ENCODE measurements at regions not wholly inside any gene's neighbourhood (a gene's known extent, or its start where the extent isn't known, plus 50 kb on each side); places are given as distances from the start of the nearest gene placed in this dataset.

DNA sequence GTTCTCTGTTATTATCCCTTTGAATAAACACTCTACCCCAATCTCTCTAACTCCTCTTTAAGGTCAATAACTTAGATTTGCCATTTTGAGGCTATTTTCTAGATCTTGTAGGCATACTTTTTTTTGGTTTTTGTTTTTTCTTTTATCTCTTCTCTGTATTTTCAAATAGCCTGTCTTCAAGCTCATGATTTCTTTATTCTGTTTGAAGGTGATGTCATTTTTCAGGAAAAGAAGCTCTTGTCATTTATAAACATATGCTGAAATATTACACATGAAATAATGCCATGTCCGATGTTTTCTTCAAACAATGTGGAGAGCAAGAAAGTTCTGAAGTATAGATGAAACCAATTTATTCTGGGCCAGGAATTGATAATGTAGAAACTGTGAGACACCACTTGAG is 57.5 kb upstream of the CABCOCO1 start:
- Histone ChIP-seq H3K27me3 (no peaks in the 10 kb centered on the region), H3K4me1 (no peaks in the 10 kb centered on the region), H3K4me3 (no peak overlapping the region), H3K9me3 (no peaks in the 10 kb centered on the region), H3K27ac (no peak overlapping the region), H3K36me3 (no peaks in the 10 kb centered on the region)
- TF ChIP-seq, protein P1, sequence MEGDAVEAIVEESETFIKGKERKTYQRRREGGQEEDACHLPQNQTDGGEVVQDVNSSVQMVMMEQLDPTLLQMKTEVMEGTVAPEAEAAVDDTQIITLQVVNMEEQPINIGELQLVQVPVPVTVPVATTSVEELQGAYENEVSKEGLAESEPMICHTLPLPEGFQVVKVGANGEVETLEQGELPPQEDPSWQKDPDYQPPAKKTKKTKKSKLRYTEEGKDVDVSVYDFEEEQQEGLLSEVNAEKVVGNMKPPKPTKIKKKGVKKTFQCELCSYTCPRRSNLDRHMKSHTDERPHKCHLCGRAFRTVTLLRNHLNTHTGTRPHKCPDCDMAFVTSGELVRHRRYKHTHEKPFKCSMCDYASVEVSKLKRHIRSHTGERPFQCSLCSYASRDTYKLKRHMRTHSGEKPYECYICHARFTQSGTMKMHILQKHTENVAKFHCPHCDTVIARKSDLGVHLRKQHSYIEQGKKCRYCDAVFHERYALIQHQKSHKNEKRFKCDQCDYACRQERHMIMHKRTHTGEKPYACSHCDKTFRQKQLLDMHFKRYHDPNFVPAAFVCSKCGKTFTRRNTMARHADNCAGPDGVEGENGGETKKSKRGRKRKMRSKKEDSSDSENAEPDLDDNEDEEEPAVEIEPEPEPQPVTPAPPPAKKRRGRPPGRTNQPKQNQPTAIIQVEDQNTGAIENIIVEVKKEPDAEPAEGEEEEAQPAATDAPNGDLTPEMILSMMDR (IDR thresholded peaks at IDR 0.05) = no peak
- TF ChIP-seq POLR2A (IDR thresholded peaks at IDR 0.05) = no peak
- 78 to 90% methylated on average over 1 of the region's 1 CpG for WGBS, 2 donors
- intact Hi-C loops (cut with DNase I) = no loop called here
- no peak for DNase-seq

DNA sequence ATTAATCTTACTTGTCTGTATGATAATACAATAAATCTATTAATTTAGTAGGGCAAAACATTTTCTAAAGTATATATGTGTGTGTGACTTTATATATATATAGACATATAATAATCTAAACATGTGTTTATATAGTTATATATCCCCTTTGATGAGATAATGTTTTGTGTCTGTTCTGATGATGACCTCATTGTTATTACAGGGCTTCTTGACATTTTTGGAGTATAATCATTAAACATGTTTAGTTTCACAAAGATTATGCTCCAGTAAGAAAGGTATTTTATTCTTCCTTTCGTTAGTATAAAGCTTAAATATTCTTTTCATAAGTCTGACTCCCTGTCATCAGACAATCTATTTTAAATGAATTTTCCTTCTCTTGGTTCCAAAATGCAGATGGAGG is 62.3 kb upstream of the CABCOCO1 start:
- H3K4me1 ChIP-seq = no peaks in the 10 kb centered on the region
- intact Hi-C loops (cut with DNase I) = no loop called here
- H3K27ac ChIP-seq = no peak overlapping the region
- no peaks in the 10 kb centered on the region for H3K27me3 ChIP-seq
- H3K36me3 ChIP-seq = no peaks in the 10 kb centered on the region
- no peaks in the 10 kb centered on the region for H3K9me3 ChIP-seq
- no peak overlapping the region for H3K4me3 ChIP-seq
- no peak for TF ChIP-seq POLR2A (IDR thresholded peaks at IDR 0.05)
- TF ChIP-seq, protein P1 (IDR thresholded peaks at IDR 0.05) = no peak
- DNase-seq = no peak
- 13 to 33% methylated on average over 1 of the region's 1 CpG for WGBS, 2 donors

DNA sequence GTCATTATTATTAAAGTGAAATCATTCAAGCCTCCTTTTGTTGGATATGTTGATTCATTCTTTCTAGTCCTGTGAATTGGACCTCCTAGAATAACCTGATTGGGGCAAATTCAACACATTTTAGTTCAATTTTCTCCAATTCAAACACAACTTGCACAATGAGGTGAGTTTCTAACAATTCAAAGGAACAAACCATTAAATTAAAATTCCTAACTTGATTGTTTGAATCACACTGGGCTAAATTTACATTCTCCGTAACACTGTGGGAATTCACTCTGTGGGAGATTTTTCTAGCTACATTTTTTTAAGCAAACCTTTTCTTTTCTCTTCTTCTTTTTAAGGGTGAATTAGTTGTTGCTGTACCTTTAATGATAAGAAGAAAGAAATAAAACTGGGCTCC is 68.3 kb upstream of the CABCOCO1 start:
- no peak for DNase-seq
- no peak overlapping the region for H3K4me3 ChIP-seq
- WGBS, 2 donors = 31 to 57% methylated on average over 1 of the region's 1 CpG
- H3K36me3 ChIP-seq = no peaks in the 10 kb centered on the region
- no peaks in the 10 kb centered on the region for H3K9me3 ChIP-seq
- TF ChIP-seq POLR2A (IDR thresholded peaks at IDR 0.05) = no peak
- TF ChIP-seq, protein P1 (IDR thresholded peaks at IDR 0.05) = no peak
- no peaks in the 10 kb centered on the region for H3K4me1 ChIP-seq
- intact Hi-C loops (cut with DNase I) = no loop called here
- no peaks in the 10 kb centered on the region for H3K27me3 ChIP-seq
- no peak overlapping the region for H3K27ac ChIP-seq

DNA sequence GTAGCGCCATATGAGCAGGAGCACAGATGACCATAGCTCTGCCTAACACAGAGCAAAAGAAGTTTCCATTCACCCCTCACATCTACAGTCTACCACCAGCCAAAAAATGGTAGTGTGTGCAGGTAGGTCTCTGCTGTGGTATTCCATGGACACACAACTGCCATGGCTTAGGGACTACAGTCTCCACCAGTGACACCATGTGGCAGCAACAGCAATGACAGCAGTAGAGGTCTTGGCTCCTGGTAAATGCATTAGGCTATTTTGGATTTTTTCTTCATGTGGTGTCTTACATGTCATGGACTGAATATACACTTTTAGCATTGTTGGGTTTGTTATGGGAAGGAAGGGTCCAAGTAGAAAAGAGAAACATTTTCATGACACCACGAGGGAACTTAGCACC is 70.1 kb upstream of the CABCOCO1 start:
- Histone ChIP-seq H3K27me3 (no peaks in the 10 kb centered on the region), H3K9me3 (no peaks in the 10 kb centered on the region), H3K27ac (no peak overlapping the region), H3K36me3 (no peaks in the 10 kb centered on the region), H3K4me1 (no peaks in the 10 kb centered on the region), H3K4me3 (no peak overlapping the region)
- DNase-seq = no peak
- TF ChIP-seq, protein P1 (IDR thresholded peaks at IDR 0.05) = peak in 2 of 6 experiments; percentile 29 to 64
- no peak for TF ChIP-seq POLR2A (IDR thresholded peaks at IDR 0.05)
- WGBS, 2 donors = 58 to 77% methylated on average over 1 to 2 of the region's 2 CpGs
- intact Hi-C loops (cut with DNase I) = no loop called here

DNA sequence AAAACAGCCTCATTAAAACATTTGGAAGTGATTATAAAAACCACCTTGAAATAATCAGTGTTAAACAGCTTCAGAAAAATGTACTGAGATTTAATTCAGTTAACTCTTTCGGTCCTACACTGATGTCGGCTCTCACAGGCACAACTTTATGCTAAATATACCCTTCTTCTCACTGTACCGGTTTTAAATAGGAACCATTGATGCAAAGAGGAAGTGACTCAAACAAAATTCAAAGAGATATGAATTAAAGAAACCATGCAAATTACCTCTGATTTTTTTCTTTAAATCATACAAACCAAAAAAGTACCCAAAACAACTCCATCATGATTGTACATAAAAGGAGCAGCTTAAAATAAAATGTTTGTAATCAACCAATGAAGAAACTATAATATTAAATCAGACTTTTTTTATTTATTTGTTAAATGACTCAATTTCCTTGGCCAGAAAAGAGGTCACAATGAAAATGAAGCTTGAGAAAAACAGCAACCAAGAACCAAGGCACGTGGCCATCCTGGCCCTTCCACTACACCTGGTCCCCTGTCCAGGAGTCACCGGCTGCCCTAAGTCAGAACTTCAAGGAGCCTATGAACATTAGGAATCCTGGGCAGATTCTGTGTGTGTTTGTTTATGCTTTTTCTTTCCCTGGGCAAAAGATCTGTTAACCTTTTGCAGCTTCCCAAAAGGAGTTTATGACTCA is 73.0 kb upstream of the CABCOCO1 start:
- H3K27me3 ChIP-seq = no peaks in the 10 kb centered on the region

More for the DNA sequence above, 73.0 kb upstream of the CABCOCO1 start:
- Histone ChIP-seq H3K4me3 (no peak overlapping the region), H3K27ac (no peak overlapping the region), H3K9me3 (no peaks in the 10 kb centered on the region), H3K4me1 (no peaks in the 10 kb centered on the region), H3K36me3 (no peaks in the 10 kb centered on the region)
- intact Hi-C loops (cut with DNase I) = no loop called here
- no peak for DNase-seq
- WGBS, 2 donors = 63% methylated on average over 5 of the region's 5 CpGs
- TF ChIP-seq POLR2A (IDR thresholded peaks at IDR 0.05) = no peak
- TF ChIP-seq, protein P1 (IDR thresholded peaks at IDR 0.05) = no peak
